ENCODE measurements at regions not wholly inside any gene's neighbourhood (a gene's known extent, or its start where the extent isn't known, plus 50 kb on each side); places are given as distances from the start of the nearest gene placed in this dataset.

GRCh38 chr12:83276904-83277303 lies 590.2 kb downstream of the TMTC2 start:
- Histone ChIP-seq H3K9me3 (ENCODE audit: insufficient read depth in 2 of 2, low read depth in 1 of 2, low read length in 1 of 2) (no peaks in the 10 kb centered on the region), H2BK5ac (ENCODE audit: low read depth, low read length) (no peak overlapping the region), H3K14ac (ENCODE audit: insufficient read length) (no peak overlapping the region), H3K56ac (replicated peaks; ENCODE audit: insufficient read length, low read depth, low read length) (no peak overlapping the region), H3K23ac (ENCODE audit: insufficient read length) (no peak overlapping the region), H3K9ac (replicated peaks in 1 of 4; ENCODE audit: extremely low read depth in 1 of 4, low read depth in 3 of 4, low read length in 3 of 4) (no peak overlapping the region), H3K27ac (ENCODE audit: low read depth, low read length) (no peak overlapping the region), H2BK120ac (replicated peaks; ENCODE audit: low read depth, low read length) (no peak overlapping the region), H4K5ac (ENCODE audit: insufficient read length, low read depth, low read length) (no peak overlapping the region), H3K4ac (replicated peaks; ENCODE audit: insufficient read length, low read depth, low read length) (no peak overlapping the region), H3K36me3 (ENCODE audit: control insufficient read depth in 2 of 4, insufficient read depth in 4 of 4, low read length in 3 of 4) (no peaks in the 10 kb centered on the region), H4K91ac (replicated peaks; ENCODE audit: insufficient read length, low read length) (no peak overlapping the region), H2BK20ac (ENCODE audit: low read length) (no peak overlapping the region), H2BK12ac (ENCODE audit: low read depth, low read length) (no peak overlapping the region), H3K4me3 (ENCODE audit: extremely low read depth in 1 of 4, insufficient read depth in 2 of 4, low read depth in 3 of 4, low read length in 4 of 4) (no peak overlapping the region), H3K27me3 (replicated peaks in 1 of 4; ENCODE audit: control insufficient read depth in 3 of 4, extremely low read depth in 1 of 4, insufficient read depth in 3 of 4, low read length in 3 of 4) (no peaks in the 10 kb centered on the region), H3K79me2 (ENCODE audit: control insufficient read depth in 1 of 2, insufficient read depth in 2 of 2, low read length in 2 of 2) (no peaks in the 10 kb centered on the region), H2AFZ (ENCODE audit: low read length) (no peak overlapping the region), H4K20me1 (replicated peaks in 1 of 2; ENCODE audit: control insufficient read depth in 1 of 2, insufficient read depth in 2 of 2, low read length in 2 of 2) (no peaks in the 10 kb centered on the region), H2BK15ac (ENCODE audit: low read length) (no peak overlapping the region), H2AK5ac (ENCODE audit: low read depth, low read length) (no peak overlapping the region), H4K8ac (ENCODE audit: extremely low read depth, insufficient read depth, low read length) (no peak overlapping the region), H3K4me2 (ENCODE audit: insufficient read depth in 1 of 2, low read depth in 2 of 2, low read length in 2 of 2) (no peak overlapping the region), H3K18ac (ENCODE audit: extremely low read depth, low read length) (no peak overlapping the region), H3K4me1 (replicated peaks in 1 of 4; ENCODE audit: control insufficient read depth in 3 of 4, insufficient read depth in 4 of 4, low read length in 3 of 4) (no peaks in the 10 kb centered on the region), H3K23me2 (ENCODE audit: low read depth, low read length) (no peaks in the 10 kb centered on the region), H3K79me1 (ENCODE audit: low read depth, low read length) (no peaks in the 10 kb centered on the region)
- ChIA-PET CTCF (ENCODE audit: partially characterized antibody) (interaction anchor here (1.3 kb wide), 1 partner anchor 14 kb away, joined by 3 read pairs; no protein-coding TSS in a partner anchor), POLR2A (ENCODE audit: partially characterized antibody) (no interaction called here)
- 96% methylated on average over 1 of the region's 1 CpG; no CpG with 5 or more reads in 1 of the 2 experiments for WGBS, 2 experiments (ENCODE audit: extremely low coverage in 1 of 2, insufficient coverage in 1 of 2, insufficient read length in 1 of 2, insufficient replicate concordance in 2 of 2, low coverage in 1 of 2, low lambda C conversion rate in 2 of 2, missing lambda C conversion rate in 1 of 2)
- no peak for FAIRE-seq
- no peak for DNase-seq (ENCODE audit: low read depth in 1 of 2, low spot score in 2 of 2)
- no peak for TF ChIP-seq CHD1 (IDR thresholded peaks at IDR 0.05; ENCODE audit: low read depth, low read length)
- no peak for TF ChIP-seq PHF8 (conservative IDR thresholded peaks at IDR 0.05; ENCODE audit: low read depth, low read length)
- no peak for TF ChIP-seq TEAD4 (IDR thresholded peaks at IDR 0.05; ENCODE audit: low read depth, low read length)
- TF ChIP-seq EZH2 (IDR thresholded peaks at IDR 0.05; ENCODE audit: low read depth, low read length, severe bottlenecking), result no peak

All from H1 (cell line).